Epithelial cell of proximal tubule (primary cell): ENCODE measurements at regions not wholly inside any gene's neighbourhood (a gene's known extent, or its start where the extent isn't known, plus 50 kb on each side); places are given as distances from the start of the nearest gene placed in this dataset.
A peak's percentile ranks its signal among the peaks of the same experiment; 100 is the strongest.
"Not testable (repeated sequence)": the region's sequence is repeated elsewhere in the genome, so short reads cannot be mapped to it uniquely, and the experiment has no call there.

Experiments
- DNase-seq: peaks from one replicate; pipeline ENCODE4 v3.0.0-alpha.2; 2011; ENCODE audit warnings: low read depth
- H3K4me3 ChIP-seq: 2 replicates; pipeline ENCODE4 v1.5.1; 2011; ENCODE audit warnings: low read depth, mild to moderate bottlenecking, low read length
- CTCF ChIP-seq: conservative IDR thresholded peaks from 2 replicates; pipeline ENCODE4 v1.5.1; 2012; ENCODE audit warnings: low read depth, mild to moderate bottlenecking, low read length

DNA sequence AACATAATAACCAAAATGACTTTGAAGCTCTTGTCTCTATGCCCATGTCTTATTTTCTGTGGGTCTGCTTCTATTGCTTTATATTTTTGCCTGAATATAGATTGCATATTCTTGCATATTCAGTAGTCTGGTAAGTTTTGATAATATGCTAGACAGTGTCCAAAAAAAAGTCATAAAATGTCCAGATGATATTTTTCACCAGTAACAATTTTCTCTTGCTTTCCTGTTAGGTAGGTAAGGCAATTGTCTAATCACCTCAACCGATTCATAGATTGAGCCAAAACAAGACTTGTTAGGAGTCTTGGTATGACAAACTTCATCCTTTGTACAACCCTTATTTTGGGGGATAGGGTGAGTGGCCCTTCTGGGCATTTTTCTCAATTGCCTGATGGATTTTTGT is 277.0 kb upstream of the NRP1 start:
- no peak for TF ChIP-seq CTCF
- H3K4me3 ChIP-seq = no peak overlapping the region
- no peak for DNase-seq

DNA sequence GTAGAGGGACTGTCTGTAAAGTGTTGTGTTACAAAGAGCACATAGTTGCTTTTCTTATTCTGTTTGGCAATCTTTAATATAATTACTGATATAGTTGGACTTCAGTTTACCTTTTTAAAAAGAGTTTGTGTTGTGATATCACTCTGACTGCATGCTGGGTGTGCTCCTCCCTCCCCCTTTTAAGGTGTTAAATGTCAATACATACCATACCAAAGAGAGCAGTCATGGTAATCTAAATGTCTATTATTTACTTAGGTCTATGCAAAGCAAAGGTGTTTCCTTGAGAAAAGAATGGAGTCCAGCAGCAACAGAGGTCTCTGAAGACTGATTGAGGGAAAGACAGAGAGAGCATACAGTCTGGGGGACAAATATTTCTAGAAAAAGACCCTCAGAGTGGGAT is 275.1 kb upstream of the NRP1 start:
- H3K4me3 ChIP-seq = no peak overlapping the region
- no peak for DNase-seq
- no peak for TF ChIP-seq CTCF

- TF ChIP-seq CTCF = no peak
- no peak for DNase-seq
- no peak overlapping the region for H3K4me3 ChIP-seq
Observed at GRCh38 chr10:33602278-33602677, 267.8 kb upstream of the NRP1 start.

DNA sequence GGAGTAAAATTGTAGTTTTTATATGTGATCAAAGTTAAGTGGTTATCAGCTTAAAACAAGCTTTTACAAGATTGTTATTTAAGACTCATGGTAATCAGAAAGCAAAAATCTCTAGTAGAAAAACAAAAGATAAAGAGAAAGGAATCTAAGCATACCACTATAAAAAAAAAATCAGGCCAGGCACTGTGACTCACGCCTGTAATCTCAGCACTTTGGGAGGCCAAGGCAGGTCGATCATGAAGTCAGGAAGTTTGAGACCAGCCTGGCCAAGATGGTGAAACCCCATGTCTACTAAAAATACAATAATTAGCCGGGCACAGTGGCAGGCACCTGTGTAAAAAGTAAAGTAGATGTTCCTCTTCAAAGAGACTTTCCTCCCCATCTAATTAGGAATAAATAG is 265.9 kb upstream of the NRP1 start:
- no peak overlapping the region for H3K4me3 ChIP-seq
- TF ChIP-seq CTCF = no peak
- DNase-seq = no peak

DNA sequence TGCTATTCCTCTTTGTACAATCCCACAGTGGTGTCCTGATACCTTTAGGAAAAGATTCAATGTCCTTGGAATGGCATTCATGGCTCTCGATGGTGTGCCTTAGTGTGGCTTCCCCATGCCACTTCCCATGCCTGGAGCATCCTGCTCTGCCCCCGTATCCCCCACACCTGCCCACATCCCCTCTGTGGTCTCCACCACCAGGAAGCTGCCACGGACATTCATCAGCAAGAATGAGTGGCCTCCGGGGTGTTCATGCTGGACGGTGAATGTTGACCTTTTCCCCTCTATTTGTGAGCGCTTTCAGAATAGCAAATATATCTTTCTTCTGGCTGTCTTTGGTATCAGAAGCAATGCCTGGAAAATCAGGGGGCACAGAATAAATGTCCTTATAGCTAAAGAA is 262.0 kb upstream of the NRP1 start:
- TF ChIP-seq CTCF = no peak
- DNase-seq = no peak

DNA sequence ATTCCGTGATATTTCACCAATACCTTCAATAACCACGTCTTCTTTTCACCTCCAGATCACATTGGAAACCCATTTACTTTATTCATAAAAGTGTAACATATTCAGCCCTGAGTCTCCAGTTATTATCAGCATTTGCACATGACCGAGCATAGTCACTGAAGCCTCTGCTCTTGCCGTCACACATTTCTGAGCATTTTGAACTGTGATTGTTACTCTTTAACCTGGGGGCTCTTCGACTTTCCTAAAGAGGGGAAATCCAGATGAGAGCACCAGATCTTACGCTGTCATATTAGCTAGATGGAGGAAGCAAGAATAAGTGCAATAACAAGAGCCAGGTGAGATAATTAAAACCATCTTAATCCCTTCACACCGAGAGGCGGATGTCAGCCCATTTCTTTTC is 260.0 kb upstream of the NRP1 start:
- DNase-seq = peak; percentile 74
- peak overlapping the region; percentile 21 for H3K4me3 ChIP-seq
- TF ChIP-seq CTCF = no peak

More for the DNA sequence above, 262.0 kb upstream of the NRP1 start:
- H3K4me3 ChIP-seq = no peak overlapping the region

- no peak for TF ChIP-seq CTCF
Observed at GRCh38 chr10:33588974-33589600, 254.6 kb upstream of the NRP1 start.

DNA sequence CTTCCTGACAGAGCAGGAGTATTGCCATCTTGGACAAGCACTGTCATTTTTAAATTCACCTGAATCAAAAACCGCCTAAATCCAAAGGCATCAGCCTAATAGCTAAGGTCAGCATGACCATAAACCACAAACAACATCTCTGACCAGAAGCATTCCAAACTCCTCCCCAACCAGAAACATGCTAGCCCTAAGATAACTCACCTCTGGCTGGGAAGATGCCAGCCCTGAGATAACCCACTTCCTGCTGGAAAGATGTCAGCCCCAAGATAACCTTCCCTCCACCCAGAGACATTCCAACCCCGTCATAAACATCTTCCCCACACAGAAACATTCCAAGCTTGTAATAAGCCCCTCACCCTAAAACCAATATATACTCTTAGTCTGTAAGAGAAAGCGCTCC is 250.1 kb upstream of the NRP1 start:
- not testable (repeated sequence) for H3K4me3 ChIP-seq, DNase-seq

More at GRCh38 chr10:33588974-33589600, 254.6 kb upstream of the NRP1 start:
- DNase-seq = no peak
- no peak overlapping the region for H3K4me3 ChIP-seq
